Endometrial microvascular endothelial cells (primary cell): ENCODE measurements at regions not wholly inside any gene's neighbourhood (a gene's known extent, or its start where the extent isn't known, plus 50 kb on each side); places are given as distances from the start of the nearest gene placed in this dataset.

Experiments
- in situ Hi-C: cut with HindIII; loops from 2 replicates; pipeline ENCODE4 v1.10.0; 2017; ENCODE audit warnings: low sequenced_read_pairs, low pct_unique_long_range_greater_than_20kb; ENCODE audit errors: inconsistent ontology term

- in situ Hi-C loops: no loop called here
These were observed 246.7 kb downstream of the IRF8 start for GRCh38 chr16:86145669-86146068.

GRCh38 chr16:86150641-86151238 lies 251.8 kb downstream of the IRF8 start:
- in situ Hi-C loops: no loop called here

- in situ Hi-C loops: no loop called here
These were observed 252.4 kb downstream of the IRF8 start for GRCh38 chr16:86151239-86151851.

GRCh38 chr16:86156155-86156554 lies 257.2 kb downstream of the IRF8 start:
- in situ Hi-C loops: no loop called here

- in situ Hi-C loops: no loop called here
These were observed 258.8 kb downstream of the IRF8 start for GRCh38 chr16:86157616-86158247.

GRCh38 chr16:86158688-86159360 lies 259.9 kb downstream of the IRF8 start:
- in situ Hi-C loops: no loop called here

GRCh38 chr16:86165479-86165878 lies 266.5 kb downstream of the IRF8 start:
- in situ Hi-C loops: no loop called here

GRCh38 chr16:86166414-86166813 lies 267.5 kb downstream of the IRF8 start:
- in situ Hi-C loops: no loop called here

GRCh38 chr16:86167061-86167460 lies 268.1 kb downstream of the IRF8 start:
- in situ Hi-C loops: no loop called here

GRCh38 chr16:86170720-86171119 lies 271.8 kb downstream of the IRF8 start:
- in situ Hi-C loops: no loop called here

- in situ Hi-C loops: no loop called here
These were observed 272.4 kb downstream of the IRF8 start for GRCh38 chr16:86171329-86171728.

- in situ Hi-C loops: no loop called here
These were observed 276.9 kb downstream of the IRF8 start for GRCh38 chr16:86175816-86176215.

- in situ Hi-C loops: no loop called here
These were observed 277.5 kb downstream of the IRF8 start for GRCh38 chr16:86176462-86176861.

- in situ Hi-C loops: no loop called here
These were observed 281.3 kb downstream of the IRF8 start for GRCh38 chr16:86180244-86180643.

GRCh38 chr16:86180780-86181179 lies 281.8 kb downstream of the IRF8 start:
- in situ Hi-C loops: no loop called here

GRCh38 chr16:86181526-86181925 lies 282.6 kb downstream of the IRF8 start:
- in situ Hi-C loops: no loop called here

- in situ Hi-C loops: no loop called here
These were observed 285.2 kb downstream of the IRF8 start for GRCh38 chr16:86184185-86184584.

GRCh38 chr16:86185089-86185488 lies 286.1 kb downstream of the IRF8 start:
- in situ Hi-C loops: no loop called here

GRCh38 chr16:86186313-86186712 lies 287.4 kb downstream of the IRF8 start:
- in situ Hi-C loops: no loop called here

GRCh38 chr16:86189934-86190333 lies 291.0 kb downstream of the IRF8 start:
- in situ Hi-C loops: no loop called here
